ENCODE measurements at regions not wholly inside any gene's neighbourhood (a gene's known extent, or its start where the extent isn't known, plus 50 kb on each side); places are given as distances from the start of the nearest gene placed in this dataset.
"Not testable (repeated sequence)": the region's sequence is repeated elsewhere in the genome, so short reads cannot be mapped to it uniquely, and the experiment has no call there.

GRCh38 chr6:8361259-8361658 lies 74.1 kb downstream of the SLC35B3 start:
- DNase-seq: no peak

- no peak for DNase-seq
Measured at GRCh38 chr6:8352966-8353340, 82.4 kb downstream of the SLC35B3 start.

GRCh38 chr6:8352335-8352965 lies 82.9 kb downstream of the SLC35B3 start:
- DNase-seq: no peak

GRCh38 chr6:8343600-8343999 lies 91.7 kb downstream of the SLC35B3 start:
- no peak for DNase-seq

- no peak for DNase-seq
Measured at GRCh38 chr6:8342241-8342819, 93.0 kb downstream of the SLC35B3 start.

GRCh38 chr6:8337147-8337546 lies 98.2 kb downstream of the SLC35B3 start:
- DNase-seq: no peak

GRCh38 chr6:8336406-8337057 lies 98.8 kb downstream of the SLC35B3 start:
- DNase-seq: no peak

- no peak for DNase-seq
Measured at GRCh38 chr6:8335896-8336295, 99.4 kb downstream of the SLC35B3 start.

GRCh38 chr6:8335381-8335780 lies 100.0 kb downstream of the SLC35B3 start:
- no peak for DNase-seq

GRCh38 chr6:8334113-8334512 lies 101.2 kb downstream of the SLC35B3 start:
- no peak for DNase-seq

GRCh38 chr6:8329562-8329961 lies 105.8 kb downstream of the SLC35B3 start:
- no peak for DNase-seq

GRCh38 chr6:8325743-8326142 lies 109.6 kb downstream of the SLC35B3 start:
- DNase-seq: no peak

GRCh38 chr6:8322659-8323058 lies 112.7 kb downstream of the SLC35B3 start:
- no peak for DNase-seq

GRCh38 chr6:8321671-8322404 lies 113.5 kb downstream of the SLC35B3 start:
- no peak for DNase-seq

GRCh38 chr6:8315154-8315553 lies 120.2 kb downstream of the SLC35B3 start:
- no peak for DNase-seq

- no peak for DNase-seq
Measured at GRCh38 chr6:8301502-8301901, 133.8 kb downstream of the SLC35B3 start.

GRCh38 chr6:8299034-8299433 lies 136.3 kb downstream of the SLC35B3 start:
- no peak for DNase-seq

GRCh38 chr6:8282946-8283345 lies 152.4 kb downstream of the SLC35B3 start:
- DNase-seq: not testable (repeated sequence)

- no peak for DNase-seq
Measured at GRCh38 chr6:8282380-8282779, 153.0 kb downstream of the SLC35B3 start.

GRCh38 chr6:8279041-8279805 lies 156.1 kb downstream of the SLC35B3 start:
- DNase-seq: no peak

- no peak for DNase-seq
Measured at GRCh38 chr6:8278562-8278961, 156.8 kb downstream of the SLC35B3 start.

- DNase-seq: no peak
Measured at GRCh38 chr6:8277769-8278168, 157.6 kb downstream of the SLC35B3 start.

GRCh38 chr6:8276148-8276547 lies 159.2 kb downstream of the SLC35B3 start:
- no peak for DNase-seq
